NCI-H2227 (cell line): ENCODE measurements at regions not wholly inside any gene's neighbourhood (a gene's known extent, or its start where the extent isn't known, plus 50 kb on each side); places are given as distances from the start of the nearest gene placed in this dataset.

ENCODE experiments used
- DNase-seq: peaks from one replicate; lab custom pipeline; 2025; ENCODE audit not compliant: unreplicated experiment; lab: John Stamatoyannopoulos, UW

DNA sequence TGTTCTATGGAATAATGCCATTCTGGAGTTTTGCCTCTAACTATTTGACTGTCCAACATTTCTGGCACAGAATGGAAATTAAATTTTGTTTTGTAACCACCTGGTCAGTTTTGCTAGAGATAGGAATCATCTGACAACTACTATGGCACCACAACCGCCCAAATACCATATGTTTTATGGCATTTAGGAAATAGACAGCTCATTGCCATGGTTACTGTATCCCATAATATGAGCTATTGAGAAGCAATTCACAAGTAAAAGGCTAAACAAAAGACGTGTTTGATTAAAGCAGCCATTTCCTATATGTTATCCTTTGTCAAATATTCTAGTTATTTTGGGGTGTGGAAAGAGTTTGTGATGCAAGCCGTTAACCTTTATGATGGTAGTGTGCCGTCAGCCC lies 1105.3 kb upstream of the LCORL start:
- no peak for DNase-seq

DNA sequence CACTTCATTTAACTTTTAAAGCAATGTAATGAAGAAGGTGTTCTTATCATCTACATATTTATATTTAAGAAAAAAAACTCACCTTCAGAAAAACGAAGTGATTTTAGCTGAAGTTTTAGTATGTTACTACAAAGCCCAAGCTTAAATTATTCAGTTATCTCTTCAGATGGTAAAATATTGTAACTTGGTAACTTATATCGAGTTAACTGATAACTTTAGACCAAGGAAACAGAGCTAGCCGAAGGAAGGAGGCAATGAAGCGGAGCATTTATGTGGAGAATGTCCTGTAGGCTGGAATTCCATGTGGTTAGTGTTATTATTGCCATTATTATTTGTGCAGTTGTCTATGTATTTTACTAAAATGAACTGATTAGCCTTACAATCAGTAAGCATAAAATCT lies 1102.1 kb upstream of the LCORL start:
- no peak for DNase-seq

DNA sequence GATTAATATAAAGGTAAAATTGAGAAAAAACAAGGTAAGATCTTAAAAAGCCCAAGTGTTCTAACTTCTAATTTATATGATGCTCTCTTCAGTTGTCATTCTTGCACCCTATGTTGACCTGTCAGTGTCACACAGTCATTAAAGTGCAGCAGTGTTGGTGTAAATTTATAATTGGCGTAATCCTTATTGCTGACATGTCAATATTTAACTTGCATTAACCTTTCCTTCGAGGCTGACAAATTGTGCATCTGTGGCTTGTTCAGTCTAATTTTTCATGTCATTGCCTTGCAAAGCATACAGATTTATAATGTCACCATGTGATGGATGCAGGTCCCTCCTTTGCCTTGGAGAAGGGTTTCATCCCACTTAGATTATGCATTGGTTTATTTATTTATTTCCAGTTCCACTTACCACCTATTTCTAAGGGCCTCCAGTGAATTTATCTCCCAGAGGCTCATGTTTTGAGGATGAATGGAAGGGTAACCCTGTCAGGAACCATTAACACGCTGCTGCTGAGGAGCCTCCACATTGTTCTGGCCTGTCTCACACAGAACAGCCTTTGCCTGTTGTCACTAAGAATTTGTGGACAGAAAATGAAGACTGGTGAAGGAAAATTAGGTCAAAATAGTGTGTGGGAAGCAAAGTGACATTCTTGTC lies 1098.5 kb upstream of the LCORL start:
- DNase-seq, result no peak

DNA sequence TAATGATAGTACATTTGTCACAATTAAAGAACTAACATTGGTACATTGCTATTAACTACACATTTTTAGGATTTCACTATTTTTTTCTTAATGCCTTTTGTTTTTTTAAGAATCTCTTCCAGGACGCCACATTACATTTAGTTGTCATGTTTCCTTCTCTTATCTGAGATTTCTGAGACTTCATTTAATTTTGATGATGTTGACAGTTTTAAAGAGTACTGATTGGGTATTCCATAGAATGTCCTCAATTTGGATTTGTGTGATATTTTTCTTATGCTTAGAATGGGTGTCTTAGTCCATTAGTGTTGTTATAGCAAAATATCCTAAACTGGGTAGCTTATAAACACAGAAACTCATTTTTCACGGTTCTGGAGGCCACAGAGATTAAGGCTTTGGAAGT lies 1095.5 kb upstream of the LCORL start:
- DNase-seq, result no peak

DNA sequence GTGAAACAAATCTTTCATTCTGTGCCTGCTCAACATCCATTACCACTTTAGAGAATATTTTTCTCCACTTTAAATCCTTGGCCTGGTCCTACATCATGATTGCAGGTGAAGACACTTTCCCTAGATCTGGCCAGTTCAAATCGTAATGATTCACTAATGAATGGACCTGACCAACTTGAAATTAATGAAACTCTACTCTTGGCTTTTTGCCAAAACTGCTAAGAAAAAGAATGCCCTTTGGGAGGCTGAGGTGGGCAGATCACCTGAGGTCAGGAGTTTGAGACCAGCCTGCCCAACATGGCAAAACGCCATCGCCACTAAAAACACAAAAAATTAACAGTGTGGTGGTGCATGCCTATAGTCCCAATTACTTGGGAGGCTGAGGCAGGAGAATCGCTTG lies 1082.6 kb upstream of the LCORL start:
- DNase-seq, result no peak

DNA sequence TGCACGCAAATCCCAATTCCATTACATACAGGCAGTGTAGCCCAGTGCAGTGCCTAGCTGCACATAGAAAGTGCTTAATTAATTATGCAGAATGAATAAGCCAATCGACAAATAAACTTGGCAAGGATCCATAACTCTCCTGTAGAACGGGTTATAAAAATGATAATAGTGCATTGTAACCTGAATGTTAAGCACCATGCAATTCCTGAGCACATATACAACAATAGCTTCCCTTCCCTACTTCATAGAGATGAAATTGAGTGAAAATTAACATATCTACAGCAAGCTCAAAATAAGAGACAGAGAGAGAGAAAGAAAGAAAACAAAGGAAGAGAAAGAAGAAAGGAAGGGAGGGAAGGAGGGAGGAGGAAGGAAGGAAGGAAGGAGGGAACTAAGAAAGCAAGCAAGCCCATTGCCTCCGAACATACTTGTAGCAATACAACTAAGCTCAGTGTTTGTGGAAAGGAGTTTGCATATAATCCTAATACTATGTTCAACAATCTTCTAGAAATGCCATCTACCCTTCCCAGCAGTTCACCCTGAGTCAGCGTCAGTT lies 1074.0 kb upstream of the LCORL start:
- DNase-seq, result no peak

DNA sequence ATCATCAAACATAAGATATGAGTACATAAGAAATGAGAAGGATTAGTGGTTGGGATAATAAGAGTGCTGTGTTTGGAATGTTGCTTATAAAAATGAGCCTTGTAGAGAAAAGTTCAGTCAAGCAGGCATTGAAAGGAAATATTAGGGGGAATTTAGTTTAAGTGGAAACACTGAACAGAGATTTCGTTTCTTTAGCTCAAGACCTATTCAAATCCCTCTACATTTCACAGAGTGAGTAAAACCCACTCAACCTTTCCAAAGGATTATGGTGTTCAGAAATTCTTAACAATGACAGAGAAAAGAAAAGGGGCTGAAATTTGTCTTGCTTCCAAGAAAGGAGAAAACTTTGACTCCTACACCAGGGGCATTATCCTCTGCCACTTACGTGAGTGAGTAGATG lies 1072.4 kb upstream of the LCORL start:
- no peak for DNase-seq

DNA sequence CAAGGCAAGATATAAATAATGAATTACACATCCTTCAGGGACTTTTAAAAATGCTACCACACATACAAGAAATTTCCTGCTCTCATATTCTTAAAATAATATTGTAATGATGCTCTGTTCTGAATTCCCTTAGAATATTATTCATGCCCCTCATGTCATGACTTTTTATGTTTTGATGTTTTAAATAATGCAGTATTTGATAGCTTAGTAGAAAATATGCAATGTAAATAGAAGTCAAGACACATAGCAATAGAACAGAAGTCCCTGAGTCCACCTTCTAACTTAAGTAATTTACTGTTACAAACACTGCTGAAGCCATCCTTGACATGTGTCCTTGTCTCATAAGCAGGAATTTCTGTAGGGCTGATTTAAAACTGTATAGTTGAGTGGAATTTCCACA lies 1071.2 kb upstream of the LCORL start:
- no peak for DNase-seq

DNA sequence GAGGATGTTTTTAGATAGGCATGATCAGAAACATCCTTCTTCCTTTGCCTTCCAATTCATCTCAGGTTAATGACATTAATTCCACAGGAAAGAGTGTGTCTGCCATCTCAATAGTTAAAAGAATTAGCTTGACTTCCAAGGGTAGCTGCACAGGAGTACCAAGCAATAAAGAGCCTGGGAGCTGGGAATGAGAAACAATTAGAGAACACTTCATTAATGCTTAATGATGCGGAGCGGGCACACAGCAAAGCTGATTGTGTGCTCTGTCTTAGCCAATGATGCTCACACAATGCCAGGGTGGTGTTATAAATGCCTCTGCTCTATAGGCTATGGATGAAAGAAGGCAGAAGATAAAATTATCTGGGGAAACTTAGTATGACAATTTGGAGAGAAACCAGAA lies 1052.5 kb upstream of the LCORL start:
- no peak for DNase-seq

DNA sequence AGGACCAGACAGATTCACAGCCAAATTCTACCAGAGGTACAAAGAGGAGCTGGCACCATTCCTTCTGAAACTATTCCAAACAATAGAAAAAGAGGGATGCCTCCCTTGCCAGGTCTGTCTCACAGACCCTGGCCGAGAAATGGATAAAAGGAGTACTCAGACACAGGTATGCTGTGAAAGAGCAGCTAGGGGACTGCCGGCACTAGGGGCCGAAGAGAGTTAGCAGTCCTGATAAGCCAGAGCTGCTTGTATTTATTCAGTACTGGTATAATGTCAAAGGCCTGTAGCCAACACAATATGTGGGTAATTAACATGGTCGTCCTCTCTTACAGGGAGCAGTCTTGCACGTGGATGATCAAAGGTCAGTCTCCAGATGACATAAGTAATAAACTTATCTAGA lies 1042.1 kb upstream of the LCORL start:
- no peak for DNase-seq

DNA sequence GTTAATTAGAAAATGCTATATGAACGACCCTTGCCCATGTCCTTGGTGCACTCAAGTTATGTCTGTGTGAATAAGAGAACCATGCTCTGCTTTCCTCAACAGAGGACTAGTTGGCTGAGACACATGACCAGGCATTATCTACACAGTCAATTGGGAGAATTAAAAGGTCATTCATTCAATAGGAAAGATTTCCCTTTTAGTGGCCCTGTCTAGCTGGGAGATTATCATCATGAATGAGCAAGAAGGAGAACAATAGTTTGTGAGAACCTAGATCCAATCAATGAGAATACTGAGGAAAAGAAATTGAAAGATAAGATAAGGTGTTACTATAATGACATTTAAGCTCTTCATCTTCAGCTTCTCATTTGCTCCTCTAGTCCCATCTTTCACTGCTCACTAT lies 1033.4 kb upstream of the LCORL start:
- no peak for DNase-seq

DNA sequence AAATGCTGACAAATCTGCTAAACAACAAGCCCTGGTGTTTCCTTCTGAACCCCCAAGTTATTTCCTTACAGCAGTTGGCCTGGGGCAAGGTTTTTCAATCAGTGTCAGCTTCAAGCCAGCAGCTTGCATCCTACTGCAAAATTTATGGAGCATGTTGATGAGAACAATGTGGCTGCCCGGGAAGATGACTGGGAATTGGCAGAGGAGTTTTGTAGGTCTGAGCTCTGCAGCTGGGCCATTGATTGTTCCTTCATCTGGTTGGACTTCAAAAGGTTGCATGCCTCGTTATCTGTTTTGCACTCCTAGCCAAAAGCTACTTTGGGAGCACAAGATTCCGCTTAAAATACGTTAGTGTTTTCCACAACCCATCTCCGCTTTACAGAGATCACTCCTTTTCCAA lies 1030.3 kb upstream of the LCORL start:
- no peak for DNase-seq

DNA sequence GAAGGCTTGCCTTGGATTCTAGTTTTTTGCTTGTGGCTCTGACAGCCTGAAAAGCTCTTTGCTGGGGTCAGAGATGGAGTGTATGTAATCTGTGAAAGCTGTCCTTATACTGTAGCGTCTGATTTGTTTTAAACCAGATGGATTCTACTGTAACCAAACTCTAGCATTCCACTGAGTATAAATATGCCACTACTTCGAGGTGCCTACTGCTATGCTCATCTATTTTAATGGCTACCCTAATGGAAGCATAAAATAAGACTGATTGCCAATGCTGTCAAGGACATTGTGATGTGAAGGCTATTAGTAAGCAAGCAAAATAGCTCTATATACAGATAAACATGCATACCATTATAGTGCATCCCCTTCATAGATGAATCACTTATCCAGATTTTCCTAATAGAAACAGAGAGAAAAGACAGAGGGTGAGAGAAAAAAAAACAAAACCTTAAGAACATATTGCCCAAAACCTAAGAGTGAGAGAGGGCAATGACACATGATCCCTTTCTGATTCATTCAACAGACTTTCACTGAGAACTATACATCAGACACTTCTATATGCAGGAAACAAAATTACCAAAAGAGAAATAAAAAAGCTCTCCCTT lies 1025.8 kb upstream of the LCORL start:
- DNase-seq, result no peak

DNA sequence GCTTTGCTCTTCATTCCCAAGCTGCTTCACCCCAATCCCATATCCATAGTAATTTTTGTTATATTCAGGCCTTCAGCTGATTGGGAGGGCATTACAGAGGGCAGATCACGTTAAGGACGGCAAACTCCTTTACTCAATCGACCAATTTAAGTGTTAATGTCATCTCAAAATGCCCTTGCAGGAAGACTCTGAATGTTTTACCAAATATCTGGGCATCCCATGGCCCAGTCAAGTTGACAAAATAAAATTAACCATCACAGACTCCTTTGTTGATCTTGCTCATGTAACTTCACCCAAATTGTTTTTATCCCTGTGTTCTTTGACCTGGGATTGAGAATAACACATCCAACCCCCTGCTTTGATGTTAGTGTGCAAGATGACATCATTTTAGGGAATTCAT lies 1018.3 kb upstream of the LCORL start:
- DNase-seq, result no peak

DNA sequence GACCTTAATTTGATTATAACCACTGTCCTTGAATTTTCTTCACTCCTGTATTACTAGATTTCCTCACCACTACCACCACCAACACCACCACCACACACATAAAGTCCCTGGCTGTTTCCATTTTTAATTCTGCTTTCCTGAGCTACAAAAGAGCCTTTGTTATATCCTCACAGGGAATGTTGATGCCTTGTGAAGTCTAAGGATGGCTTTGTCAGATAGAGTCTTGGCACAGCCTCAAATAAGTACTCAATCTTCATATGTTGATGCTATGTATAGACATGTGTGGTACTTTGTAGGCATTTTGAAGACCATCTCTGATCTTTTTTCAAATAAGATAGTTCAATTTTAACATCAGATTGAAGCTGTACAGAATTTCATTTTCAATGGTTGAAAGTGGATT lies 1016.7 kb upstream of the LCORL start:
- no peak for DNase-seq

DNA sequence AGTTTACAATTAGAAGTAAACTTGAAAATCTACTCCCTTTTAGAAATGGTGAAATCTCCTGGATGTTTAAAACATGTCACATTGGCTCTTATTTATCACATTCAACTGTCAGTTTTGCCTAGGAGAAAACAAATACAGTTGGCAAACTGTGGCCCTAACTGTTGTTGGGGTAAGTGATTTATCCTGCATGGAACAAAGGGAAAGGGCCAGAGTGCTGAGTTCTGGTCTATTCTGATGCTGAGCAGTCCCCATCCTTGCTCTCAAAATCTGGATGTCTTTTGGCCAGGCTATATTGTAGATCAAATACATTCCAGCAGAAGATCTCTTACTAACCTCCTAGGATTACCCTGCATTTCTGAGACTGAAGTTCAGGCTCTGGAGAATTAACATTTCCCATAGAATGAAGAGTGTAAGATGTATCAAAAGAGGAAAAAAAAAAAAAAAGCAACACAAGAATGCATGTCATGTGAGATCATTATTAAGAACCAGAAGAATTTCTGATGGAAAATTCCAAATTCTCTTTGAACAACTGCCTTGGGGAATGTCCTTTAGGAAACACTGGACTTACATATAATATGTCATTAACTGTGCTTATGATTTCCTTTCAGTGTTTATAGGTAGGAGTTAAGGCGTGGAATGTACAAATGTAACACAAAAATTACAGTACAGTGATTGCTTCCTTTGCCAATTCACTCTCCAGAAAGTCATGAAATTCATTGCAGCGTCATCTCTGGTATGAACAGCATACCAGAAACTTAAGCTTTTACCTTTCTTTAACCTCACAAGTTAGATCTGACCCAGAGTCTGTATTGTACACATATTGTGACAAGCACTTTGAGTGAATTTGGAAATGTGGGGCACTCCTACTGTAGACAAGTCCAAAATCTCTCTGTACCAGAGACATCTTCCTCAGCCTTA lies 1012.5 kb upstream of the LCORL start:
- DNase-seq, result no peak

DNA sequence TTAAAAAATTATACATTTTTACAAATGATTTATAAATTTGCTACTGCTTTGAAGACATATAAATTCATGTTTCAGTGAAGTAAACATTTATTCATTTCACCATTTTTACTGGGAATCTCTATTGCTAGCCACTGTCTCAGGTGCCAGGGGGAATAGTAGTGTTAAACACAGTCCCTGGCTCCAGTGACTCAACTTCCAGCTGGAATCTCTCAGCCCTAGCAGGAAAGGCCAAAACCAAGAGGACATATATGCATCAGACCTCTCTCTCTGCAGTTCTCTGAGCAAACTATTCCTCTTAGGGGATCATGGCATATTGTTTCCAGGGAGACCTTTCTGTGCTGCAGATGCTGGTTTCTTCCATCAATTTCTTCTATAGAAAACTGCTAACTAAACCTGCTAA lies 1009.0 kb upstream of the LCORL start:
- DNase-seq, result no peak

DNA sequence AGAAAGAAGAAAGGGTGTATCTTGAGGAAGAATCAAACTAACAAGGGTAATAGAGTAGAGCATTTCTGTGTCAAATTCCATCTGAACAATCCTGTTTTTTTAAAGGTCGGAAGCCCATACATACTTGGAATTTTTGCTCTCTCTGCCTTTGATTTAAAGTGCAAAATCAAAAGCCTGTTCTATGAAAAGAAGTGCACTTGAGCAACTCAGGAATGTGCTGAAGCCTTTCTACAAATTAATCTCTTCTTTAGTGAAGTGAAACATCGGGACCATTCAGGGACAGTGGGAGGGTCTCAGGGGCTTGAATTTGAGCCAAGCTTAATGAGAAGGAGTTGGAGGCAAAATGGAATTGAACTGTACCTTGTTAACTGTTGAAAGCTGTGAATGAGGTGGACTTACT lies 1008.5 kb upstream of the LCORL start:
- DNase-seq, result no peak

DNA sequence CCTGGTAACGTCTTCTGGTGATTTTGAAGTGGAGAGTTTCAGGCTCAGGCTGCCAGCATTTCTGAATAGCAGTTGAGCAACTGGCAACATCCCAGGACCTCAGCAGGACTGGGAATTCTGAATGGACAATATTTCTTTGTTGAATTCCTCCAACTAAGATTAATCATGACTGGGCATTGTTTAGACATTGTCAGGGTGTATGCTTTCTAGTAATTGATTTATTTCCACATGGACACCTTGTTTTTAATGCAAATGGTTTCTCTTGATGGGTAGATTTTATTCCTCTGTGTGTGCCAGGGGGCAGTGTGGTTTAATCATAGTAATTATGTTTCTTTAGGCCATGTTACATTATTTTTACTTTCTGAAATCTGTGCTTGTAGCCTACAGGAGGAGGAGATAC lies 1004.7 kb upstream of the LCORL start:
- peak; percentile 39 for DNase-seq

DNA sequence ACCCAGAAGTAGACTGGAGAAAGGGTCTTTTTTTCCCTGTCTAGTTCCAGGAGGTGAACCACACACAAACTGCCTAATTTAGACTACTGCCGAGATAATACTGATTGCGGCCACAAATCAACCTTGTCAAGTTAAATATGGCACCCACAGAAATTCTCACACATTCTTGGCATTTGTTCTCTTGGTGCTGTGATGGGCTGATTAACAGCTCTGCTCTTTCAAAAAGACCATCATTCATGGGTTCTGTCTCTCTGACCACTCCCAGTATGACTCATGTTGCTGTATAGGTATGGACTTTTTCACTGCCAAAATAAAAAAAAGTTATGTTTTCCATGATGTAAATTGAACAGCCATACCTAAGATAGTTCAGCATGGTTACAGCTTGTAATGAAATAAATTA lies 1003.5 kb upstream of the LCORL start:
- DNase-seq, result no peak

DNA sequence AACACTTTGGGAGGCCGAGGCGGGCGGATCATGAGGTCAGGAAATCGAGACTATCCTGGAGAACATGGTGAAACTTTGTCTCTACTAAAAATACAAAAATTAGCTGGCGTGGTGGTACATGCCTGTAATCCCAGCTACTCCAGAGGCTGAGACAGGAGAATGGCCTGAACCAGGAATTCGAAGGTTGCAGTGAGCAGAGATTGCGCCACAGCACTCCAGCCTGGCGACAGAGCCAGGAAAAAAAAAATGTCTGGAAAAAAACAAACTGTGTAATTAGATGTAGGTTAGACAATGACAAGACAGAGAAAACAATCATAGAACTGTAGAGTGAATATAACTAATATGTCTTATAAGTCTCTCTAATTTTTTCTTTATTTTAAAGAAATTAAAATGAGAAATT lies 1002.5 kb upstream of the LCORL start:
- no peak for DNase-seq

DNA sequence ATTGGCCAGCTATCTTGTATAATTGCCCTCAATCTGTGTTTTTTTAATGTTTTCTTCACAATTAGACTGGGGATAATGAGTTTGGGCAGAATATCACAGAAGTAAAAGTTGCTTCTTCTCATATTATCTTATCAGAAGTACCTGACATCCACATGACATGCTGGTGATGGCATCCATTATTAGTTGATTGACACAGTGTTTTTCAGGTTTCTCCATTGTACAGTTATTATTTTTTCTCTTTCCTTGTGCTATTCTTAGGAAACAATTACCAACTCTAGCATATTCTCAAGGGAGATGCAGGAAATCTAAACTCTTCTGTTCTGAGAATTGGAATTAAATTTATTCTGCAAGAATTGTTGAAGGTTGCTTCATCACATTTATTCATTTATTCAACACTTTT lies 1000.1 kb upstream of the LCORL start:
- DNase-seq, result no peak
